ENCODE measurements at regions not wholly inside any gene's neighbourhood (a gene's known extent, or its start where the extent isn't known, plus 50 kb on each side); places are given as distances from the start of the nearest gene placed in this dataset.

- TF ChIP-seq CTCF (IDR thresholded peaks at IDR 0.05; ENCODE audit: low read depth, low read length) (no peak), MAX (IDR thresholded peaks at IDR 0.05; ENCODE audit: low read depth, low read length) (no peak), MYC (IDR thresholded peaks at IDR 0.05; ENCODE audit: low read depth, low read length) (no peak)
Measured at GRCh38 chr15:47338771-47339170, 378.5 kb upstream of the SEMA6D start.
